ENCODE measurements at regions not wholly inside any gene's neighbourhood (a gene's known extent, or its start where the extent isn't known, plus 50 kb on each side); places are given as distances from the start of the nearest gene placed in this dataset.

GRCh38 chr7:16204953-16205352 is 216.4 kb downstream of the CRPPA start:
- H2AFZ ChIP-seq (ENCODE audit: low read length): no peak overlapping the region

GRCh38 chr7:16203065-16203464 is 218.3 kb downstream of the CRPPA start:
- H3K27me3 ChIP-seq (ENCODE audit: control insufficient read depth, insufficient read depth, low read length): no peaks in the 10 kb centered on the region
- no peak overlapping the region for H2AFZ ChIP-seq (ENCODE audit: low read length)
- no peak overlapping the region for H3K4me2 ChIP-seq (ENCODE audit: extremely low read depth, insufficient read depth, low read length)
- H3K4me1 ChIP-seq (ENCODE audit: control insufficient read depth, extremely low read depth, insufficient read depth, low read length): no peaks in the 10 kb centered on the region
- no peak overlapping the region for H3K4me3 ChIP-seq (replicated peaks in 1 of 4; ENCODE audit: control extremely low read depth in 1 of 4, insufficient read depth in 1 of 4, low read depth in 3 of 4, low read length in 4 of 4)
- no peak for DNase-seq (ENCODE audit: low read depth in 2 of 2)
- H3K36me3 ChIP-seq (ENCODE audit: control insufficient read depth, insufficient read depth, low read length): no peaks in the 10 kb centered on the region
- H3K9ac ChIP-seq (ENCODE audit: insufficient read depth, low read length): no peak overlapping the region
- TF ChIP-seq CTCF (conservative IDR thresholded peaks at IDR 0.05 in 1 of 2, IDR thresholded peaks at IDR 0.05 in 1 of 2; ENCODE audit: low read depth in 1 of 2, low read length in 2 of 2) (no peak), EZH2 (IDR thresholded peaks at IDR 0.05; ENCODE audit: low read length, missing control alignments) (no peak)
- no peaks in the 10 kb centered on the region for H3K9me3 ChIP-seq (ENCODE audit: control insufficient read depth, insufficient read depth, low read depth, low read length)
- no peaks in the 10 kb centered on the region for H3K79me2 ChIP-seq (ENCODE audit: control insufficient read depth, insufficient read depth, low read length)
- no peak overlapping the region for H3K27ac ChIP-seq (ENCODE audit: insufficient read depth, low read length)
- no peaks in the 10 kb centered on the region for H4K20me1 ChIP-seq (ENCODE audit: control insufficient read depth, extremely low read depth, insufficient read depth, low read length)

More at GRCh38 chr7:16204953-16205352, 216.4 kb downstream of the CRPPA start:
- Histone ChIP-seq H3K79me2 (ENCODE audit: control insufficient read depth, insufficient read depth, low read length) (no peaks in the 10 kb centered on the region), H4K20me1 (ENCODE audit: control insufficient read depth, extremely low read depth, insufficient read depth, low read length) (no peaks in the 10 kb centered on the region), H3K9me3 (ENCODE audit: control insufficient read depth, insufficient read depth, low read depth, low read length) (no peaks in the 10 kb centered on the region), H3K27me3 (ENCODE audit: control insufficient read depth, insufficient read depth, low read length) (no peaks in the 10 kb centered on the region), H3K36me3 (ENCODE audit: control insufficient read depth, insufficient read depth, low read length) (no peaks in the 10 kb centered on the region), H3K9ac (ENCODE audit: insufficient read depth, low read length) (no peak overlapping the region), H3K4me1 (ENCODE audit: control insufficient read depth, extremely low read depth, insufficient read depth, low read length) (no peaks in the 10 kb centered on the region), H3K4me2 (ENCODE audit: extremely low read depth, insufficient read depth, low read length) (no peak overlapping the region), H3K27ac (ENCODE audit: insufficient read depth, low read length) (no peak overlapping the region), H3K4me3 (replicated peaks in 1 of 4; ENCODE audit: control extremely low read depth in 1 of 4, insufficient read depth in 1 of 4, low read depth in 3 of 4, low read length in 4 of 4) (no peak overlapping the region)
- DNase-seq (ENCODE audit: low read depth in 2 of 2): no peak
- TF ChIP-seq CTCF (conservative IDR thresholded peaks at IDR 0.05 in 1 of 2, IDR thresholded peaks at IDR 0.05 in 1 of 2; ENCODE audit: low read depth in 1 of 2, low read length in 2 of 2): no peak
- TF ChIP-seq EZH2 (IDR thresholded peaks at IDR 0.05; ENCODE audit: low read length, missing control alignments): no peak

GRCh38 chr7:16202303-16202702 is 219.0 kb downstream of the CRPPA start:
- TF ChIP-seq EZH2 (IDR thresholded peaks at IDR 0.05; ENCODE audit: low read length, missing control alignments): no peak
- no peak for TF ChIP-seq CTCF (conservative IDR thresholded peaks at IDR 0.05 in 1 of 2, IDR thresholded peaks at IDR 0.05 in 1 of 2; ENCODE audit: low read depth in 1 of 2, low read length in 2 of 2)
- Histone ChIP-seq H3K9ac (ENCODE audit: insufficient read depth, low read length) (no peak overlapping the region), H3K27me3 (ENCODE audit: control insufficient read depth, insufficient read depth, low read length) (no peaks in the 10 kb centered on the region), H4K20me1 (ENCODE audit: control insufficient read depth, extremely low read depth, insufficient read depth, low read length) (no peaks in the 10 kb centered on the region), H3K4me1 (ENCODE audit: control insufficient read depth, extremely low read depth, insufficient read depth, low read length) (no peaks in the 10 kb centered on the region), H2AFZ (ENCODE audit: low read length) (no peak overlapping the region), H3K79me2 (ENCODE audit: control insufficient read depth, insufficient read depth, low read length) (no peaks in the 10 kb centered on the region), H3K4me3 (replicated peaks in 1 of 4; ENCODE audit: control extremely low read depth in 1 of 4, insufficient read depth in 1 of 4, low read depth in 3 of 4, low read length in 4 of 4) (no peak overlapping the region), H3K36me3 (ENCODE audit: control insufficient read depth, insufficient read depth, low read length) (no peaks in the 10 kb centered on the region), H3K4me2 (ENCODE audit: extremely low read depth, insufficient read depth, low read length) (no peak overlapping the region), H3K27ac (ENCODE audit: insufficient read depth, low read length) (no peak overlapping the region), H3K9me3 (ENCODE audit: control insufficient read depth, insufficient read depth, low read depth, low read length) (no peaks in the 10 kb centered on the region)
- DNase-seq (ENCODE audit: low read depth in 2 of 2): peak in 1 of 2 donors; percentile 22
